ENCODE measurements at regions not wholly inside any gene's neighbourhood (a gene's known extent, or its start where the extent isn't known, plus 50 kb on each side); places are given as distances from the start of the nearest gene placed in this dataset.

GRCh38 chr12:3973269-3973884, 100.2 kb upstream of the PARP11 start:
- ChIA-PET CTCF (interaction anchor here (1.0 to 1.6 kb wide), 2 partner anchors 10 to 87 kb away, joined by 3 to 6 read pairs; no protein-coding TSS in a partner anchor), POLR2A (no interaction called here)
- Mint-ChIP-seq H3K27me3 (ENCODE audit: insufficient read depth, unreplicated experiment) (peaks cover 53% of the 10 kb centered on the region), H3K36me3 (ENCODE audit: insufficient read depth, unreplicated experiment) (no peaks in the 10 kb centered on the region), H3K27ac (ENCODE audit: low read depth, unreplicated experiment) (no peak overlapping the region), H3K4me3 (ENCODE audit: unreplicated experiment) (no peak overlapping the region), H3K9me3 (ENCODE audit: unreplicated experiment) (no peaks in the 10 kb centered on the region), H3K4me1 (ENCODE audit: insufficient read depth, unreplicated experiment) (no peaks in the 10 kb centered on the region)
- TF ChIP-seq CTCF (IDR thresholded peaks at IDR 0.05; ENCODE audit: unreplicated experiment), result no peak
- no TSS peak for BruUV-seq (replicated peaks)
- intact Hi-C loops (cut with micrococcal nuclease), result no loop called here
- DNase-seq (ENCODE audit: unreplicated experiment), result no peak

GRCh38 chr12:3972576-3972975, 99.4 kb upstream of the PARP11 start:
- Mint-ChIP-seq H3K9me3 (ENCODE audit: unreplicated experiment) (no peaks in the 10 kb centered on the region), H3K27me3 (ENCODE audit: insufficient read depth, unreplicated experiment) (peaks cover 49% of the 10 kb centered on the region), H3K36me3 (ENCODE audit: insufficient read depth, unreplicated experiment) (no peaks in the 10 kb centered on the region), H3K27ac (ENCODE audit: low read depth, unreplicated experiment) (no peak overlapping the region), H3K4me1 (ENCODE audit: insufficient read depth, unreplicated experiment) (no peaks in the 10 kb centered on the region), H3K4me3 (ENCODE audit: unreplicated experiment) (no peak overlapping the region)
- TF ChIP-seq CTCF (IDR thresholded peaks at IDR 0.05; ENCODE audit: unreplicated experiment), result no peak
- no TSS peak for BruUV-seq (replicated peaks)
- ChIA-PET CTCF (interaction anchor here (1.0 to 1.4 kb wide), 2 partner anchors 10 to 12 kb away, joined by 3 to 6 read pairs; no protein-coding TSS in a partner anchor), POLR2A (no interaction called here)
- intact Hi-C loops (cut with micrococcal nuclease), result no loop called here
- no peak for DNase-seq (ENCODE audit: unreplicated experiment)

- Mint-ChIP-seq H3K27ac (ENCODE audit: low read depth, unreplicated experiment) (no peak overlapping the region), H3K36me3 (ENCODE audit: insufficient read depth, unreplicated experiment) (no peaks in the 10 kb centered on the region), H3K4me1 (ENCODE audit: insufficient read depth, unreplicated experiment) (no peaks in the 10 kb centered on the region), H3K9me3 (ENCODE audit: unreplicated experiment) (no peaks in the 10 kb centered on the region), H3K27me3 (ENCODE audit: insufficient read depth, unreplicated experiment) (peaks cover 27% of the 10 kb centered on the region), H3K4me3 (ENCODE audit: unreplicated experiment) (no peak overlapping the region)
- BruUV-seq (replicated peaks), result no TSS peak
- intact Hi-C loops (cut with micrococcal nuclease), result no loop called here
- no peak for TF ChIP-seq CTCF (IDR thresholded peaks at IDR 0.05; ENCODE audit: unreplicated experiment)
- CTCF ChIA-PET, result interaction anchor here (1.4 kb wide), 1 partner anchor 83 kb away, joined by 3 read pairs; no protein-coding TSS in a partner anchor
- POLR2A ChIA-PET, result no interaction called here
- DNase-seq (ENCODE audit: unreplicated experiment), result no peak
Observed at GRCh38 chr12:3968523-3968922, 95.3 kb upstream of the PARP11 start.

GRCh38 chr12:3967556-3968160, 94.5 kb upstream of the PARP11 start:
- Mint-ChIP-seq H3K27me3 (ENCODE audit: insufficient read depth, unreplicated experiment) (peaks cover 19% of the 10 kb centered on the region), H3K9me3 (ENCODE audit: unreplicated experiment) (no peaks in the 10 kb centered on the region), H3K4me1 (ENCODE audit: insufficient read depth, unreplicated experiment) (no peaks in the 10 kb centered on the region), H3K27ac (ENCODE audit: low read depth, unreplicated experiment) (no peak overlapping the region), H3K4me3 (ENCODE audit: unreplicated experiment) (no peak overlapping the region), H3K36me3 (ENCODE audit: insufficient read depth, unreplicated experiment) (no peaks in the 10 kb centered on the region)
- ChIA-PET POLR2A (no interaction called here), CTCF (no interaction called here)
- no TSS peak for BruUV-seq (replicated peaks)
- intact Hi-C loops (cut with micrococcal nuclease), result no loop called here
- DNase-seq (ENCODE audit: unreplicated experiment), result no peak
- TF ChIP-seq CTCF (IDR thresholded peaks at IDR 0.05; ENCODE audit: unreplicated experiment), result no peak

Data from MCF 10A (cell line).